Fibroblast of skin of back (primary cell): ENCODE measurements at regions not wholly inside any gene's neighbourhood (a gene's known extent, or its start where the extent isn't known, plus 50 kb on each side); places are given as distances from the start of the nearest gene placed in this dataset.

Experiments used
- DNase-seq: peaks from one replicate; pipeline ENCODE4 v3.0.0-alpha.2; 2013

- DNase-seq = no peak
Measured at GRCh38 chr16:5621826-5622225, 524.2 kb upstream of the EEF2KMT start.

GRCh38 chr16:5619304-5619703 lies 521.7 kb upstream of the EEF2KMT start:
- DNase-seq = no peak

- no peak for DNase-seq
Measured at GRCh38 chr16:5616841-5617240, 519.2 kb upstream of the EEF2KMT start.

- peak; percentile 21 for DNase-seq
Measured at GRCh38 chr16:5615868-5616642, 518.5 kb upstream of the EEF2KMT start.

GRCh38 chr16:5607169-5607568 lies 509.6 kb upstream of the EEF2KMT start:
- DNase-seq = no peak

GRCh38 chr16:5605404-5605803 lies 507.8 kb upstream of the EEF2KMT start:
- no peak for DNase-seq

GRCh38 chr16:5604770-5605169 lies 507.2 kb upstream of the EEF2KMT start:
- DNase-seq = peak; percentile 1

- DNase-seq = no peak
Measured at GRCh38 chr16:5603836-5604235, 506.2 kb upstream of the EEF2KMT start.

- no peak for DNase-seq
Measured at GRCh38 chr16:5601957-5602356, 504.4 kb upstream of the EEF2KMT start.

GRCh38 chr16:5598793-5599192 lies 501.2 kb upstream of the EEF2KMT start:
- no peak for DNase-seq

- DNase-seq = no peak
Measured at GRCh38 chr16:5595849-5596248, 498.3 kb upstream of the EEF2KMT start.

- DNase-seq = no peak
Measured at GRCh38 chr16:5590416-5590815, 492.8 kb upstream of the EEF2KMT start.

- no peak for DNase-seq
Measured at GRCh38 chr16:5589812-5590373, 492.3 kb upstream of the EEF2KMT start.

- no peak for DNase-seq
Measured at GRCh38 chr16:5584109-5584508, 486.5 kb upstream of the EEF2KMT start.

GRCh38 chr16:5582529-5582928 lies 484.9 kb upstream of the EEF2KMT start:
- DNase-seq = no peak

GRCh38 chr16:5581908-5582307 lies 484.3 kb upstream of the EEF2KMT start:
- no peak for DNase-seq

GRCh38 chr16:5581428-5581827 lies 483.8 kb upstream of the EEF2KMT start:
- DNase-seq = no peak

GRCh38 chr16:5580772-5581171 lies 483.2 kb upstream of the EEF2KMT start:
- DNase-seq = no peak

- DNase-seq = no peak
Measured at GRCh38 chr16:5580296-5580695, 482.7 kb upstream of the EEF2KMT start.

GRCh38 chr16:5578980-5579379 lies 481.4 kb upstream of the EEF2KMT start:
- DNase-seq = no peak

- DNase-seq = no peak
Measured at GRCh38 chr16:5577463-5577862, 479.9 kb upstream of the EEF2KMT start.

- DNase-seq = no peak
Measured at GRCh38 chr16:5575646-5576245, 478.2 kb upstream of the EEF2KMT start.

GRCh38 chr16:5575121-5575520 lies 477.5 kb upstream of the EEF2KMT start:
- DNase-seq = no peak

- no peak for DNase-seq
Measured at GRCh38 chr16:5572056-5572455, 474.5 kb upstream of the EEF2KMT start.
